ENCODE measurements at regions not wholly inside any gene's neighbourhood (a gene's known extent, or its start where the extent isn't known, plus 50 kb on each side); places are given as distances from the start of the nearest gene placed in this dataset.

GRCh38 chr10:71902351-71902750 lies 51.3 kb upstream of the PSAP start:
- no peak for DNase-seq (ENCODE audit: low read depth)
- no peaks in the 10 kb centered on the region for H3K36me3 ChIP-seq (ENCODE audit: control insufficient read depth, insufficient read depth, low read length)
- TF ChIP-seq CTCF (IDR thresholded peaks at IDR 0.05; ENCODE audit: insufficient read depth, low read length, poor library complexity, severe bottlenecking): no peak
- H3K4me3 ChIP-seq (ENCODE audit: low read depth, low read length): no peak overlapping the region
- H3K27me3 ChIP-seq (ENCODE audit: control insufficient read depth, insufficient read depth, low read length): no peaks in the 10 kb centered on the region

All from kidney epithelial cell (primary cell).